Activated naive CD8-positive, alpha-beta T cell (primary cell): ENCODE measurements at regions not wholly inside any gene's neighbourhood (a gene's known extent, or its start where the extent isn't known, plus 50 kb on each side); places are given as distances from the start of the nearest gene placed in this dataset.

ENCODE experiments used
- H3K27ac Mint-ChIP-seq: one replicate; pipeline ENCODE4 v1.8.0; 2021; ENCODE audit warnings: mixed read lengths
- H3K27me3 Mint-ChIP-seq: one replicate; pipeline ENCODE4 v1.8.0; 2021; ENCODE audit warnings: mixed read lengths
- H3K36me3 Mint-ChIP-seq: one replicate; pipeline ENCODE4 v1.8.0; 2021; ENCODE audit warnings: mixed read lengths
- H3K4me1 Mint-ChIP-seq: one replicate; pipeline ENCODE4 v1.8.0; 2021; ENCODE audit warnings: low read depth, mixed read lengths
- H3K4me3 Mint-ChIP-seq: one replicate; pipeline ENCODE4 v1.8.0; 2021; ENCODE audit warnings: mild to moderate bottlenecking, mixed read lengths
- H3K9me3 Mint-ChIP-seq: one replicate; pipeline ENCODE4 v1.8.0; 2021; ENCODE audit warnings: low read depth, mixed read lengths

- H3K9me3 Mint-ChIP-seq: no peaks in the 10 kb centered on the region
- no peak overlapping the region for H3K27ac Mint-ChIP-seq
- no peaks in the 10 kb centered on the region for H3K27me3 Mint-ChIP-seq
- H3K36me3 Mint-ChIP-seq: no peaks in the 10 kb centered on the region
- peaks cover 26% of the 10 kb centered on the region for H3K4me1 Mint-ChIP-seq
- H3K4me3 Mint-ChIP-seq: no peak overlapping the region
Observed at GRCh38 chr21:15483138-15483780, 246.5 kb upstream of the USP25 start.

DNA sequence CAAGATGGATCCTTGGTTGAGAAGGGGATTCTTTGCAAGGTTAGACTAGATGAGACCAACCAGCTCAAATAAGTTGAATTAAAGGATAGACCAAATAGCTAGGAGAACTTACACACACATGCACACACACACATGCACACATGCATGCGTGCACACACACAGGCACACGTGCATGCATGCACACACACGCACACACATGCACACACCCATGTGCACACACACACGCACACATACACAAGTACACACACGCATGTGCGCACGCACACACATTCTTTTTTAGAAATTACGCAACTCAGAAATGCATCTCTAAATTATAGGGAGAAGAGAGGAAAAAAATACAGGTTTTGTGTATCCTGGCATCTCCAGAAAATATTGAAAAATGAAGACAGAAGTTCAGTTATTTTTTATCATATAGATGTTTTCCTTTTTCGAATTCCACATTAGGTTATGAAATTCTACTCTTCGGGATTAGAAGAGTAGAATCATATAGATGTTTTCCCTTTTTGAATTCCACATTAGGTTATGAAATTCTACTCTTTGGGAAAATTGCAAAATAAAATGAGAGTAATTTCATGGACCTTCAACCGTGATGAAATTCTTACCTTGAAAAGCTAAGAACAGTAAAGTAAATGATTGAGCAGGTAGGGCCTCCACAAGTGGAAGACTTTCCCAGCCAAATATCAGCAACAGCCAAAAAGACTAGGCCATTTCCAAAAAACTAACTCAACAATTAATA lies 243.2 kb upstream of the USP25 start:
- no peak overlapping the region for H3K4me3 Mint-ChIP-seq
- H3K36me3 Mint-ChIP-seq: no peaks in the 10 kb centered on the region
- H3K4me1 Mint-ChIP-seq: peaks cover 5% of the 10 kb centered on the region
- H3K9me3 Mint-ChIP-seq: no peaks in the 10 kb centered on the region
- H3K27ac Mint-ChIP-seq: no peak overlapping the region
- no peaks in the 10 kb centered on the region for H3K27me3 Mint-ChIP-seq

DNA sequence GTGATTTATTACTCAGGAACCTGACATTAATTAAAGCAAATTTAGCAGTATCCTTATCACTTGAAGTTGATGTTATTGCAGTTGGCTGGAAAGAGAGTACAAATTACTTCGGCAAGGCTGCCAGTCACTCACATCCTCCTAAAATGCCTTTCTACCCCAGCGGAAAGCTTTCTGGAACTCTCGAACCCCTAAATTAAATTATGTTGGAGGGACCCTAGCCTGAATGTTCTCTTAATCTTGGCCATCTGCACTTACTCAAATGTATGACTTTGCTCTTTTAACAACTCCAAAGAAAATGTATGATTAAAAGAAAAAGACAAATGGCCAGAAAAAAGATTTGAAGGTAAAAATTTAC lies 242.6 kb upstream of the USP25 start:
- Mint-ChIP-seq H3K27ac (no peak overlapping the region), H3K4me1 (peaks cover 5% of the 10 kb centered on the region), H3K9me3 (no peaks in the 10 kb centered on the region), H3K27me3 (no peaks in the 10 kb centered on the region), H3K36me3 (no peaks in the 10 kb centered on the region), H3K4me3 (no peak overlapping the region)

GRCh38 chr21:15491100-15491499 lies 238.7 kb upstream of the USP25 start:
- no peak overlapping the region for H3K4me3 Mint-ChIP-seq
- H3K36me3 Mint-ChIP-seq: no peaks in the 10 kb centered on the region
- no peaks in the 10 kb centered on the region for H3K4me1 Mint-ChIP-seq
- no peaks in the 10 kb centered on the region for H3K27me3 Mint-ChIP-seq
- H3K9me3 Mint-ChIP-seq: no peaks in the 10 kb centered on the region
- H3K27ac Mint-ChIP-seq: no peak overlapping the region

DNA sequence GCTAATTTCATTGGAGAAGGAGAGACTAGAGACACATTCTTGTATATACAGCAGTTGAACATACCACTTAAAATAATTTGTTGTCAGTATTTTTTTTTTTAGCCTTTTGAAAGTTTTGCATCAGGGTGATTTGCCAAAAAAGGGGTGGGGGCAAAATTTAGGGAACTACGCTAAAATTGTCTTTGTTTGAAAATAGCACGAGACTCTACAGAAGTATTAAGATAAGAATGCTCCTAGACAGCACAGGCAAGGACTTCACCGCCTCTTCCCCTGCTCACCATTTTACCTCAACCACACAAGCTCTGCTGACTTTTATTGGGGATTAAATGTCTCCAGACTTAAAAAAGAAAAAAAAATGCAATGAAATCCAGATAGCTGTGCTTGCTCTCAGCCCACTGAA lies 236.1 kb upstream of the USP25 start:
- H3K4me3 Mint-ChIP-seq: no peak overlapping the region
- H3K27ac Mint-ChIP-seq: no peak overlapping the region
- no peaks in the 10 kb centered on the region for H3K27me3 Mint-ChIP-seq
- H3K9me3 Mint-ChIP-seq: no peaks in the 10 kb centered on the region
- no peaks in the 10 kb centered on the region for H3K36me3 Mint-ChIP-seq
- H3K4me1 Mint-ChIP-seq: no peaks in the 10 kb centered on the region

- H3K36me3 Mint-ChIP-seq: no peaks in the 10 kb centered on the region
- H3K4me1 Mint-ChIP-seq: no peaks in the 10 kb centered on the region
- H3K4me3 Mint-ChIP-seq: no peak overlapping the region
- H3K27ac Mint-ChIP-seq: no peak overlapping the region
- no peaks in the 10 kb centered on the region for H3K9me3 Mint-ChIP-seq
- H3K27me3 Mint-ChIP-seq: no peaks in the 10 kb centered on the region
Observed at GRCh38 chr21:15494481-15494880, 235.3 kb upstream of the USP25 start.

DNA sequence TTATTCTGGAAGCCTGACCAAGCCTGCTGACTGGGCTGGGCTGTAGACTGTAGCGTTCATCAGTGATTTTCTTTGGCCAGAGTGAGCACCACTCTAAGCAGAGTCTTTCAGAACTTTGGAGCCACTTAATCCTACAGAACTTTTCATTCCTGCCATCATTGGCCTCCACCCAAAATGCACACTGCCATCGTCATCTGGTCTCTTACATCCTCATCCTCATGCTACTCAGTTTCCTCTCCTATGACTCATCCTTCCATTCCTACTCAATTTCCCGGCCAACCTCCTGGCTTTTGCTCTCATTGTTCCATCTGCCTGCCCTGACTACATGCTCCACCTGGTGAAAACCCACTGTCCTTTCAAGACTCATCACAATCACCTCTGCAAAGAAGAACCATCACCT lies 233.8 kb upstream of the USP25 start:
- Mint-ChIP-seq H3K36me3 (no peaks in the 10 kb centered on the region), H3K27me3 (no peaks in the 10 kb centered on the region), H3K9me3 (no peaks in the 10 kb centered on the region), H3K27ac (no peak overlapping the region), H3K4me3 (no peak overlapping the region), H3K4me1 (no peaks in the 10 kb centered on the region)

GRCh38 chr21:15496911-15497310 lies 232.9 kb upstream of the USP25 start:
- Mint-ChIP-seq H3K27me3 (no peaks in the 10 kb centered on the region), H3K4me3 (no peak overlapping the region), H3K4me1 (no peaks in the 10 kb centered on the region), H3K9me3 (no peaks in the 10 kb centered on the region), H3K27ac (no peak overlapping the region), H3K36me3 (no peaks in the 10 kb centered on the region)

DNA sequence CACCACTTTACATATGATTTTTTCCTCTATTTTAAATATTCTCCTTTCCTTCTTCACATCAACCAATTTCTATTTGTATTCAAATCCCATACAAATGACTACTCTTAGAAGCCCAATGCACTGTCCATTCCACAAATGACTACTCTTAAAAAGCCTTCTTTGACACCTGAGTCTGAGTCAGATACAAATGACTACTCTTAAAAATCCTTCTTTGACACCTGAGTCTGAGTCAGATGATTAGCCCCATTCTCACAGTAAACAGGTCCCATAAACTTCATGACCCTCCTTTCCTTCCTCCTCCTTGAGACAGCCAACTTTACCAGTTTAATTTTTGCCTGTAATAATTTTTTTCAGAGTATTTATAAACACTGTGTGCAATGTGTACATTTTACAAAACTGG lies 231.3 kb upstream of the USP25 start:
- Mint-ChIP-seq H3K4me3 (no peak overlapping the region), H3K4me1 (no peaks in the 10 kb centered on the region), H3K36me3 (no peaks in the 10 kb centered on the region), H3K27ac (no peak overlapping the region), H3K9me3 (no peaks in the 10 kb centered on the region), H3K27me3 (no peaks in the 10 kb centered on the region)

DNA sequence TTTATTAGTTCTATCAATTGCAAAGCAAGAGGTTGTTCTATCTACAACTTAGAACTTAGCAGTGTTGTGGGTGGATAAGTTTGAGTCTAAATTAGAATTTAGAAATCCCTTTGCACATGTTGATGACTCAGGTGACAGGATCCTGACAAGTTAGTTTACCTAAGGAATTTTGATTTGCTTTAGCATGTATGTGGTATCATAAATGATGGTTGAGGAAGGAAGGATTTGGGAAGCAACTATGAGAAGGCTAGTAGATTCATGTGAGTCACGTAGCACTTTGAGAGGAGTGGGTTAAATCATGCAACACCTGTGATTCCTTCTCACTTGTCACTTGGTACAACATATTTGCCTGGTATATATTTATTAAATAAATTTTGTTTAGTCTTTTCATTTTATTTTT lies 223.7 kb upstream of the USP25 start:
- Mint-ChIP-seq H3K27me3 (no peaks in the 10 kb centered on the region), H3K4me1 (no peaks in the 10 kb centered on the region), H3K27ac (no peak overlapping the region), H3K9me3 (no peaks in the 10 kb centered on the region), H3K4me3 (no peak overlapping the region), H3K36me3 (no peaks in the 10 kb centered on the region)

GRCh38 chr21:15508554-15508953 lies 221.2 kb upstream of the USP25 start:
- H3K36me3 Mint-ChIP-seq: peaks cover 2% of the 10 kb centered on the region
- H3K27ac Mint-ChIP-seq: no peak overlapping the region
- no peak overlapping the region for H3K4me3 Mint-ChIP-seq
- H3K27me3 Mint-ChIP-seq: no peaks in the 10 kb centered on the region
- H3K9me3 Mint-ChIP-seq: no peaks in the 10 kb centered on the region
- peaks cover 8% of the 10 kb centered on the region for H3K4me1 Mint-ChIP-seq

GRCh38 chr21:15514073-15514946 lies 215.5 kb upstream of the USP25 start:
- Mint-ChIP-seq H3K9me3 (peaks cover 5% of the 10 kb centered on the region), H3K4me3 (peak overlapping the region; percentile 64), H3K4me1 (peaks cover 27% of the 10 kb centered on the region), H3K27me3 (no peaks in the 10 kb centered on the region), H3K27ac (peak overlapping the region; percentile 80), H3K36me3 (peaks cover 4% of the 10 kb centered on the region)

GRCh38 chr21:15515908-15516307 lies 213.9 kb upstream of the USP25 start:
- Mint-ChIP-seq H3K27ac (no peak overlapping the region), H3K4me3 (no peak overlapping the region), H3K27me3 (no peaks in the 10 kb centered on the region), H3K36me3 (peaks cover 4% of the 10 kb centered on the region), H3K9me3 (peaks cover 5% of the 10 kb centered on the region), H3K4me1 (peaks cover 35% of the 10 kb centered on the region)

DNA sequence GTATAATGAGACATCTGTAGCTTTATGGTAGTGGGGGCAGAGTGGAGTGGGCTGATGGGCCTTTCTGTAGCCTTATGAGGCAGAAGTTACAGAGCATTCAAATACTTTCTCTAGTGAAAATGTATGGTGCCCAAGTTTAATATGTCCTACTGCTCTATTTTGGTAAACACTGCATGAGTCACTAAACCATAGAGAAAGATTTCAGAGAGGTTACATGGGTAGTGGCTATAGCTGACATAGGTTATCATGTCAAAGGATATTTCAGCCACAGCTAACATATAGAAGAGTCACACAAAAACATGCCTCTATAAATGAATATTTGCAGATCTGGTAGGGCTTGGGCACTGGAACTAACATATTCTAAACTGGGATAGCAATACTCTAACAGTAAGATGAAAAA lies 212.4 kb upstream of the USP25 start:
- Mint-ChIP-seq H3K27me3 (no peaks in the 10 kb centered on the region), H3K9me3 (peaks cover 5% of the 10 kb centered on the region), H3K4me1 (peaks cover 37% of the 10 kb centered on the region), H3K4me3 (no peak overlapping the region), H3K27ac (no peak overlapping the region), H3K36me3 (peaks cover 2% of the 10 kb centered on the region)
